ENCODE measurements at regions not wholly inside any gene's neighbourhood (a gene's known extent, or its start where the extent isn't known, plus 50 kb on each side); places are given as distances from the start of the nearest gene placed in this dataset.

GRCh38 chr11:70522593-70523311, 124.4 kb downstream of the CTTN start:
- DNase-seq, result peak; percentile 72

- no peak for DNase-seq
Measured at GRCh38 chr11:70523384-70524095, 125.2 kb downstream of the CTTN start.

- no peak for DNase-seq
Measured at GRCh38 chr11:70524096-70524922, 126.0 kb downstream of the CTTN start.

GRCh38 chr11:70525006-70525405, 126.7 kb downstream of the CTTN start:
- no peak for DNase-seq

GRCh38 chr11:70525466-70525865, 127.1 kb downstream of the CTTN start:
- no peak for DNase-seq

- DNase-seq, result peak; percentile 90
Measured at GRCh38 chr11:70526116-70527045, 128.1 kb downstream of the CTTN start.

GRCh38 chr11:70527046-70527395, 128.7 kb downstream of the CTTN start:
- DNase-seq, result no peak

GRCh38 chr11:70527429-70528045, 129.2 kb downstream of the CTTN start:
- peak; percentile 25 for DNase-seq

- no peak for DNase-seq
Measured at GRCh38 chr11:70528046-70528793, 129.9 kb downstream of the CTTN start.

GRCh38 chr11:70528794-70529580, 130.7 kb downstream of the CTTN start:
- DNase-seq, result no peak

GRCh38 chr11:70530010-70530409, 131.7 kb downstream of the CTTN start:
- DNase-seq, result no peak

GRCh38 chr11:70530629-70531185, 132.4 kb downstream of the CTTN start:
- no peak for DNase-seq

GRCh38 chr11:70531281-70532065, 133.1 kb downstream of the CTTN start:
- no peak for DNase-seq

GRCh38 chr11:70532066-70532440, 133.7 kb downstream of the CTTN start:
- DNase-seq, result no peak

GRCh38 chr11:70532731-70533130, 134.4 kb downstream of the CTTN start:
- DNase-seq, result no peak

- DNase-seq, result no peak
Measured at GRCh38 chr11:70535191-70535971, 137.1 kb downstream of the CTTN start.

GRCh38 chr11:70536051-70536877, 137.9 kb downstream of the CTTN start:
- DNase-seq, result no peak

Measured in NCI-H510A (cell line).